ENCODE measurements at regions not wholly inside any gene's neighbourhood (a gene's known extent, or its start where the extent isn't known, plus 50 kb on each side); places are given as distances from the start of the nearest gene placed in this dataset.

GRCh38 chr11:92149996-92150395, 74.6 kb upstream of the FAT3 start:
- no peak overlapping the region for H3K4me3 ChIP-seq (ENCODE audit: low read depth in 1 of 2, low read length in 2 of 2)
- no peaks in the 10 kb centered on the region for H3K27me3 ChIP-seq (ENCODE audit: control insufficient read depth in 1 of 2, insufficient read depth in 2 of 2, low read length in 2 of 2)
- H3K9me3 ChIP-seq (ENCODE audit: control insufficient read depth in 1 of 2, low read length in 2 of 2) = no peaks in the 10 kb centered on the region
- no peak overlapping the region for H3K27ac ChIP-seq (ENCODE audit: low read depth, low read length)
- no peaks in the 10 kb centered on the region for H3K36me3 ChIP-seq (ENCODE audit: control insufficient read depth in 1 of 2, insufficient read depth in 2 of 2, low read length in 2 of 2)
- no peaks in the 10 kb centered on the region for H3K4me1 ChIP-seq (ENCODE audit: control insufficient read depth in 1 of 2, insufficient read depth in 2 of 2, low read length in 2 of 2)
- no peak overlapping the region for H3K9ac ChIP-seq (ENCODE audit: low read depth in 1 of 2, low read length in 2 of 2)

GRCh38 chr11:92141725-92142124, 82.9 kb upstream of the FAT3 start:
- H3K4me1 ChIP-seq (ENCODE audit: control insufficient read depth in 1 of 2, insufficient read depth in 2 of 2, low read length in 2 of 2) = no peaks in the 10 kb centered on the region
- no peak overlapping the region for H3K4me3 ChIP-seq (ENCODE audit: low read depth in 1 of 2, low read length in 2 of 2)
- no peaks in the 10 kb centered on the region for H3K36me3 ChIP-seq (ENCODE audit: control insufficient read depth in 1 of 2, insufficient read depth in 2 of 2, low read length in 2 of 2)
- no peak overlapping the region for H3K27ac ChIP-seq (ENCODE audit: low read depth, low read length)
- H3K27me3 ChIP-seq (ENCODE audit: control insufficient read depth in 1 of 2, insufficient read depth in 2 of 2, low read length in 2 of 2) = no peaks in the 10 kb centered on the region
- H3K9me3 ChIP-seq (ENCODE audit: control insufficient read depth in 1 of 2, low read length in 2 of 2) = no peaks in the 10 kb centered on the region
- no peak overlapping the region for H3K9ac ChIP-seq (ENCODE audit: low read depth in 1 of 2, low read length in 2 of 2)

GRCh38 chr11:92141159-92141558, 83.5 kb upstream of the FAT3 start:
- Histone ChIP-seq H3K4me1 (ENCODE audit: control insufficient read depth in 1 of 2, insufficient read depth in 2 of 2, low read length in 2 of 2) (no peaks in the 10 kb centered on the region), H3K9ac (ENCODE audit: low read depth in 1 of 2, low read length in 2 of 2) (no peak overlapping the region), H3K27me3 (ENCODE audit: control insufficient read depth in 1 of 2, insufficient read depth in 2 of 2, low read length in 2 of 2) (no peaks in the 10 kb centered on the region), H3K9me3 (ENCODE audit: control insufficient read depth in 1 of 2, low read length in 2 of 2) (no peaks in the 10 kb centered on the region), H3K27ac (ENCODE audit: low read depth, low read length) (no peak overlapping the region), H3K4me3 (ENCODE audit: low read depth in 1 of 2, low read length in 2 of 2) (no peak overlapping the region), H3K36me3 (ENCODE audit: control insufficient read depth in 1 of 2, insufficient read depth in 2 of 2, low read length in 2 of 2) (no peaks in the 10 kb centered on the region)

- H3K9ac ChIP-seq (ENCODE audit: low read depth in 1 of 2, low read length in 2 of 2) = no peak overlapping the region
- H3K27me3 ChIP-seq (ENCODE audit: control insufficient read depth in 1 of 2, insufficient read depth in 2 of 2, low read length in 2 of 2) = no peaks in the 10 kb centered on the region
- no peaks in the 10 kb centered on the region for H3K9me3 ChIP-seq (ENCODE audit: control insufficient read depth in 1 of 2, low read length in 2 of 2)
- no peaks in the 10 kb centered on the region for H3K4me1 ChIP-seq (ENCODE audit: control insufficient read depth in 1 of 2, insufficient read depth in 2 of 2, low read length in 2 of 2)
- H3K4me3 ChIP-seq (ENCODE audit: low read depth in 1 of 2, low read length in 2 of 2) = no peak overlapping the region
- H3K27ac ChIP-seq (ENCODE audit: low read depth, low read length) = no peak overlapping the region
- H3K36me3 ChIP-seq (ENCODE audit: control insufficient read depth in 1 of 2, insufficient read depth in 2 of 2, low read length in 2 of 2) = no peaks in the 10 kb centered on the region
Measured at GRCh38 chr11:92140021-92140420, 84.6 kb upstream of the FAT3 start.

GRCh38 chr11:92138296-92138695, 86.3 kb upstream of the FAT3 start:
- H3K27me3 ChIP-seq (ENCODE audit: control insufficient read depth in 1 of 2, insufficient read depth in 2 of 2, low read length in 2 of 2) = no peaks in the 10 kb centered on the region
- no peak overlapping the region for H3K9ac ChIP-seq (ENCODE audit: low read depth in 1 of 2, low read length in 2 of 2)
- no peak overlapping the region for H3K4me3 ChIP-seq (ENCODE audit: low read depth in 1 of 2, low read length in 2 of 2)
- H3K36me3 ChIP-seq (ENCODE audit: control insufficient read depth in 1 of 2, insufficient read depth in 2 of 2, low read length in 2 of 2) = no peaks in the 10 kb centered on the region
- H3K4me1 ChIP-seq (ENCODE audit: control insufficient read depth in 1 of 2, insufficient read depth in 2 of 2, low read length in 2 of 2) = no peaks in the 10 kb centered on the region
- H3K9me3 ChIP-seq (ENCODE audit: control insufficient read depth in 1 of 2, low read length in 2 of 2) = no peaks in the 10 kb centered on the region
- H3K27ac ChIP-seq (ENCODE audit: low read depth, low read length) = no peak overlapping the region

GRCh38 chr11:92137747-92138146, 86.9 kb upstream of the FAT3 start:
- no peak overlapping the region for H3K9ac ChIP-seq (ENCODE audit: low read depth in 1 of 2, low read length in 2 of 2)
- H3K27ac ChIP-seq (ENCODE audit: low read depth, low read length) = no peak overlapping the region
- no peak overlapping the region for H3K4me3 ChIP-seq (ENCODE audit: low read depth in 1 of 2, low read length in 2 of 2)
- no peaks in the 10 kb centered on the region for H3K27me3 ChIP-seq (ENCODE audit: control insufficient read depth in 1 of 2, insufficient read depth in 2 of 2, low read length in 2 of 2)
- no peaks in the 10 kb centered on the region for H3K4me1 ChIP-seq (ENCODE audit: control insufficient read depth in 1 of 2, insufficient read depth in 2 of 2, low read length in 2 of 2)
- no peaks in the 10 kb centered on the region for H3K9me3 ChIP-seq (ENCODE audit: control insufficient read depth in 1 of 2, low read length in 2 of 2)
- H3K36me3 ChIP-seq (ENCODE audit: control insufficient read depth in 1 of 2, insufficient read depth in 2 of 2, low read length in 2 of 2) = no peaks in the 10 kb centered on the region

- Histone ChIP-seq H3K27ac (ENCODE audit: low read depth, low read length) (no peak overlapping the region), H3K9me3 (ENCODE audit: control insufficient read depth in 1 of 2, low read length in 2 of 2) (no peaks in the 10 kb centered on the region), H3K9ac (ENCODE audit: low read depth in 1 of 2, low read length in 2 of 2) (no peak overlapping the region), H3K27me3 (ENCODE audit: control insufficient read depth in 1 of 2, insufficient read depth in 2 of 2, low read length in 2 of 2) (no peaks in the 10 kb centered on the region), H3K4me1 (ENCODE audit: control insufficient read depth in 1 of 2, insufficient read depth in 2 of 2, low read length in 2 of 2) (no peaks in the 10 kb centered on the region), H3K36me3 (ENCODE audit: control insufficient read depth in 1 of 2, insufficient read depth in 2 of 2, low read length in 2 of 2) (no peaks in the 10 kb centered on the region), H3K4me3 (ENCODE audit: low read depth in 1 of 2, low read length in 2 of 2) (no peak overlapping the region)
Measured at GRCh38 chr11:92136797-92137196, 87.8 kb upstream of the FAT3 start.

GRCh38 chr11:92131289-92131865, 93.2 kb upstream of the FAT3 start:
- Histone ChIP-seq H3K36me3 (ENCODE audit: control insufficient read depth in 1 of 2, insufficient read depth in 2 of 2, low read length in 2 of 2) (no peaks in the 10 kb centered on the region), H3K9me3 (ENCODE audit: control insufficient read depth in 1 of 2, low read length in 2 of 2) (no peaks in the 10 kb centered on the region), H3K27ac (ENCODE audit: low read depth, low read length) (no peak overlapping the region), H3K9ac (ENCODE audit: low read depth in 1 of 2, low read length in 2 of 2) (no peak overlapping the region), H3K4me1 (ENCODE audit: control insufficient read depth in 1 of 2, insufficient read depth in 2 of 2, low read length in 2 of 2) (no peaks in the 10 kb centered on the region), H3K4me3 (ENCODE audit: low read depth in 1 of 2, low read length in 2 of 2) (no peak overlapping the region), H3K27me3 (ENCODE audit: control insufficient read depth in 1 of 2, insufficient read depth in 2 of 2, low read length in 2 of 2) (no peaks in the 10 kb centered on the region)

GRCh38 chr11:92130421-92130831, 94.2 kb upstream of the FAT3 start:
- H3K9me3 ChIP-seq (ENCODE audit: control insufficient read depth in 1 of 2, low read length in 2 of 2) = no peaks in the 10 kb centered on the region
- H3K4me3 ChIP-seq (ENCODE audit: low read depth in 1 of 2, low read length in 2 of 2) = no peak overlapping the region
- no peaks in the 10 kb centered on the region for H3K4me1 ChIP-seq (ENCODE audit: control insufficient read depth in 1 of 2, insufficient read depth in 2 of 2, low read length in 2 of 2)
- no peak overlapping the region for H3K27ac ChIP-seq (ENCODE audit: low read depth, low read length)
- no peak overlapping the region for H3K9ac ChIP-seq (ENCODE audit: low read depth in 1 of 2, low read length in 2 of 2)
- no peaks in the 10 kb centered on the region for H3K36me3 ChIP-seq (ENCODE audit: control insufficient read depth in 1 of 2, insufficient read depth in 2 of 2, low read length in 2 of 2)
- H3K27me3 ChIP-seq (ENCODE audit: control insufficient read depth in 1 of 2, insufficient read depth in 2 of 2, low read length in 2 of 2) = no peaks in the 10 kb centered on the region

GRCh38 chr11:92129811-92130210, 94.8 kb upstream of the FAT3 start:
- Histone ChIP-seq H3K4me3 (ENCODE audit: low read depth in 1 of 2, low read length in 2 of 2) (no peak overlapping the region), H3K4me1 (ENCODE audit: control insufficient read depth in 1 of 2, insufficient read depth in 2 of 2, low read length in 2 of 2) (no peaks in the 10 kb centered on the region), H3K9ac (ENCODE audit: low read depth in 1 of 2, low read length in 2 of 2) (no peak overlapping the region), H3K27ac (ENCODE audit: low read depth, low read length) (no peak overlapping the region), H3K27me3 (ENCODE audit: control insufficient read depth in 1 of 2, insufficient read depth in 2 of 2, low read length in 2 of 2) (no peaks in the 10 kb centered on the region), H3K36me3 (ENCODE audit: control insufficient read depth in 1 of 2, insufficient read depth in 2 of 2, low read length in 2 of 2) (no peaks in the 10 kb centered on the region), H3K9me3 (ENCODE audit: control insufficient read depth in 1 of 2, low read length in 2 of 2) (no peaks in the 10 kb centered on the region)

- H3K36me3 ChIP-seq (ENCODE audit: control insufficient read depth in 1 of 2, insufficient read depth in 2 of 2, low read length in 2 of 2) = no peaks in the 10 kb centered on the region
- no peaks in the 10 kb centered on the region for H3K9me3 ChIP-seq (ENCODE audit: control insufficient read depth in 1 of 2, low read length in 2 of 2)
- no peaks in the 10 kb centered on the region for H3K27me3 ChIP-seq (ENCODE audit: control insufficient read depth in 1 of 2, insufficient read depth in 2 of 2, low read length in 2 of 2)
- H3K4me3 ChIP-seq (ENCODE audit: low read depth in 1 of 2, low read length in 2 of 2) = no peak overlapping the region
- H3K27ac ChIP-seq (ENCODE audit: low read depth, low read length) = no peak overlapping the region
- no peak overlapping the region for H3K9ac ChIP-seq (ENCODE audit: low read depth in 1 of 2, low read length in 2 of 2)
- H3K4me1 ChIP-seq (ENCODE audit: control insufficient read depth in 1 of 2, insufficient read depth in 2 of 2, low read length in 2 of 2) = no peaks in the 10 kb centered on the region
Measured at GRCh38 chr11:92128026-92128425, 96.6 kb upstream of the FAT3 start.

Measured in duodenal mucosa (tissue), 2 donors.